ENCODE measurements at regions not wholly inside any gene's neighbourhood (a gene's known extent, or its start where the extent isn't known, plus 50 kb on each side); places are given as distances from the start of the nearest gene placed in this dataset.
"Not testable (repeated sequence)": the region's sequence is repeated elsewhere in the genome, so short reads cannot be mapped to it uniquely, and the experiment has no call there.

GRCh38 chr12:90443466-90443865 is 511.5 kb downstream of the CCER1 start:
- not testable (repeated sequence) for TF ChIP-seq EZH2 (IDR thresholded peaks at IDR 0.05; ENCODE audit: insufficient read depth, low read length); CTCF (IDR thresholded peaks at IDR 0.05; ENCODE audit: insufficient read depth, low read depth, low read length)
